H7 (cell line): ENCODE measurements at regions not wholly inside any gene's neighbourhood (a gene's known extent, or its start where the extent isn't known, plus 50 kb on each side); places are given as distances from the start of the nearest gene placed in this dataset.
"Not testable (repeated sequence)": the region's sequence is repeated elsewhere in the genome, so short reads cannot be mapped to it uniquely, and the experiment has no call there.

Experiments
- DNase-seq: peaks from one replicate; pipeline ENCODE4 v3.0.0; 2012
- H3K27me3 ChIP-seq: 2 replicates; pipeline ENCODE4 v1.6.0; 2011; ENCODE audit warnings: mild to moderate bottlenecking, low read length; ENCODE audit not compliant: control insufficient read depth, insufficient read depth
- H3K36me3 ChIP-seq: replicated peaks from 2 replicates; pipeline ENCODE4 v1.5.1; 2011; ENCODE audit warnings: low read length; ENCODE audit not compliant: control insufficient read depth, insufficient read depth
- H3K4me3 ChIP-seq: 2 replicates; pipeline ENCODE4 v1.5.1; 2011; ENCODE audit warnings: low read depth, mild to moderate bottlenecking, control low read depth, low read length, moderate library complexity; ENCODE audit not compliant: insufficient read depth

GRCh38 chr1:102821707-102822106, 286.6 kb downstream of the COL11A1 start:
- no peak for DNase-seq
- H3K36me3 ChIP-seq = no peaks in the 10 kb centered on the region
- no peaks in the 10 kb centered on the region for H3K27me3 ChIP-seq
- H3K4me3 ChIP-seq = no peak overlapping the region

GRCh38 chr1:102800406-102800805, 307.9 kb downstream of the COL11A1 start:
- H3K36me3 ChIP-seq = no peaks in the 10 kb centered on the region
- no peak for DNase-seq
- no peaks in the 10 kb centered on the region for H3K27me3 ChIP-seq
- no peak overlapping the region for H3K4me3 ChIP-seq

GRCh38 chr1:102799496-102799895, 308.8 kb downstream of the COL11A1 start:
- Histone ChIP-seq H3K4me3 (no peak overlapping the region), H3K27me3 (no peaks in the 10 kb centered on the region), H3K36me3 (no peaks in the 10 kb centered on the region)
- no peak for DNase-seq

GRCh38 chr1:102798718-102799117, 309.6 kb downstream of the COL11A1 start:
- Histone ChIP-seq H3K27me3 (no peaks in the 10 kb centered on the region), H3K36me3 (no peaks in the 10 kb centered on the region)
- no peak for DNase-seq

DNA sequence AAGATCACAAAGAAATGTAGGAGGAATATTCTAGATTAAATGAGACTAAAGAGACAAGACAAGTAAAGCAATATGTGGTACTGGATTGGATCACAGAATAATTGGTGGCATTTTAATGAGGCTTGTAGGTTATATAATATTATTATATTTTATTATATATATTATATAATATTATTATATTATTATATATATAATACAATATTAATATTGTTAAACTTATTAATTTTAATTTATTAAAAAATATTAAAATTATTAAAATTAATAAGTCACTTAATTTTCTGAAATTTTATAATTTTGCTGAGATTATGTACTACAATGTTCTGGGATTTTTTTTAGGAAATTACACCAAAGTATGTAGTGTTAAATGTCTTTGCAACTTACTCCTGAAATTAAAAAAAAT, 311.9 kb downstream of the COL11A1 start:
- DNase-seq = no peak
- Histone ChIP-seq H3K27me3 (no peaks in the 10 kb centered on the region), H3K36me3 (no peaks in the 10 kb centered on the region), H3K4me3 (no peak overlapping the region)

More at GRCh38 chr1:102798718-102799117, 309.6 kb downstream of the COL11A1 start:
- H3K4me3 ChIP-seq = no peak overlapping the region

- Histone ChIP-seq H3K36me3 (no peaks in the 10 kb centered on the region), H3K4me3 (no peak overlapping the region), H3K27me3 (no peaks in the 10 kb centered on the region)
- no peak for DNase-seq
Measured at GRCh38 chr1:102790997-102791396, 317.3 kb downstream of the COL11A1 start.

DNA sequence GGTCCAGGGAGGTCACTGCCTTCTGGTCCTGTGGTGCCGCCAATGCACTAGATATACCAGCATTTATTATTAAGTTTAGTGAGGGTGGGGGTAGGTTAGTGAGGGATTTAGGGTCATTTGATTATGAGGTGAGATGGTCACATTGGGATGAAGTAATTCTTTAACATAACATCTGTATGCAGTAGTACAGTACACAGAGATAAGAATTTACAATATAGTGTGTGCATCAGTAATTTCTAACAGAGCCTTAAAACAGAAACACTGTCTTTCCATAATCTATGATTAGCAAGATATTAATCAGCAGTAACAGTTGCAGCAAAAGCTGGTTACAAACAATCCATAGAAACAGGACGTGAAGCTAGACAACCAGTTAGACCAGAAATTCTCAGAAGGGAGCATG, 318.4 kb downstream of the COL11A1 start:
- not testable (repeated sequence) for H3K36me3 ChIP-seq, H3K4me3 ChIP-seq, H3K27me3 ChIP-seq, DNase-seq

- H3K4me3 ChIP-seq = no peak overlapping the region
- H3K27me3 ChIP-seq = no peaks in the 10 kb centered on the region
- no peaks in the 10 kb centered on the region for H3K36me3 ChIP-seq
- no peak for DNase-seq
Measured at GRCh38 chr1:102783487-102783886, 324.8 kb downstream of the COL11A1 start.

DNA sequence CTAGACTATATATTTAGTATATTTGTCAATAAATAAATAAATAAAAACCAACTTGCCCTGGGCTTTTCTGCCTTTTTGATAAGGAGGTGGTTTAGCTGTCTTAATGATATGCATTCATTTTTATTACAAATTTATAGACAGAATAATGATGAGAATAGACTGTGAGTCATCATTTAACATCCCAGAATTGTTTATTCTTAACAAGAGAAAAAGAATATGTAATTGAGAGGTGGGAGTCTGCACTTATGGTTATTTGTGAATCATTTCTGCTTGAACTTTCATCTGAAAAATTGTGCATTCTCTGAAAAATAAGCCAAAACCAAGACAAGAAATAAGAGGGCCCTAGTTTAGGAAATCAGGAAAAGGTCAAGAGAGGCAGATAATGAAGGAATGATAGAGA, 326.2 kb downstream of the COL11A1 start:
- Histone ChIP-seq H3K27me3 (no peaks in the 10 kb centered on the region), H3K4me3 (no peak overlapping the region)
- no peak for DNase-seq

DNA sequence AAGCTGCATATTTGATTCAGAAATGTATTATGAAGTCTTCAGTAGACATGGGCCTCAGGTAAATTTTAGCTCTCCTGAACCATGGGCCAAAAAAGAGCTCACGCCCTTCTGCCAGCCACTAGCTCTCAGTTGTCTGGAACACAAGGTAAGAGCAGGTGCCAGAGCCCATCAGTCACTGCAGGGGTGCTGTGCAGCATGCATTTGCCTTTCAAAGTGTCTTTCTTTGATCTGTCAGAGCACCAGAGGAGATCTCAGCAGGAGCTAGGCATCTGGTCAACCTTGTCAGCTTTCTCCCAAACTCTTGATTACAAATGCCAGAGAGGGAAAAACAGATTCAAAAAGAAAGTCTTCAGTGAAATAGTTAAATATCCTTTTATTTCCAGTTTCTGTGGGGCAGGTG, 332.3 kb downstream of the COL11A1 start:
- H3K36me3 ChIP-seq = no peaks in the 10 kb centered on the region
- H3K27me3 ChIP-seq = no peaks in the 10 kb centered on the region
- no peak overlapping the region for H3K4me3 ChIP-seq
- peak; percentile 4 for DNase-seq

More for the DNA sequence above, 326.2 kb downstream of the COL11A1 start:
- no peaks in the 10 kb centered on the region for H3K36me3 ChIP-seq

GRCh38 chr1:102772831-102773230, 335.5 kb downstream of the COL11A1 start:
- H3K27me3 ChIP-seq = no peaks in the 10 kb centered on the region
- H3K4me3 ChIP-seq = no peak overlapping the region
- DNase-seq = no peak
- no peaks in the 10 kb centered on the region for H3K36me3 ChIP-seq

DNA sequence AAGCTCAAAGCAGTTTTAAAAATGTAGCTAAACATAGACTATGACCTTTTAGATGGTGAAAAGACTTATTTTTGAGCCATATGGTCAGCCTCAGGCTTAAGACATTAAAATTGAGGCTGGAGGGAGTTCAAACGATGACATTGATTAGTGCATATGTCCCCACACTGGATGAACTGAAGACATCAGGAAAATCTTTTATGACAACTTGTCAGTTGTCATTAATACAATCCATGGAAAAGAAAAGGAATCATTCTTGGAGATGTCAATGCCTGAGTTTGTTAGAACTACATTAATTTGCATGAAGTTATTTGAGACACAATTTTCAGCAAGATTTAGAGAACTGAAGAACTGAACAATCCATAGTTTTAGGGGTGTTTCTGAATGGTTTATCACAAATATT, 349.9 kb downstream of the COL11A1 start:
- Histone ChIP-seq H3K36me3 (no peaks in the 10 kb centered on the region), H3K4me3 (no peak overlapping the region), H3K27me3 (no peaks in the 10 kb centered on the region)
- no peak for DNase-seq

- no peak for DNase-seq
- H3K4me3 ChIP-seq = no peak overlapping the region
- no peaks in the 10 kb centered on the region for H3K36me3 ChIP-seq
- H3K27me3 ChIP-seq = no peaks in the 10 kb centered on the region
Measured at GRCh38 chr1:102757363-102757762, 351.0 kb downstream of the COL11A1 start.

- no peak overlapping the region for H3K4me3 ChIP-seq
- H3K27me3 ChIP-seq = no peaks in the 10 kb centered on the region
- no peak for DNase-seq
- no peaks in the 10 kb centered on the region for H3K36me3 ChIP-seq
Measured at GRCh38 chr1:102751111-102751510, 357.2 kb downstream of the COL11A1 start.

GRCh38 chr1:102742426-102742825, 365.9 kb downstream of the COL11A1 start:
- no peaks in the 10 kb centered on the region for H3K36me3 ChIP-seq
- H3K4me3 ChIP-seq = no peak overlapping the region
- no peaks in the 10 kb centered on the region for H3K27me3 ChIP-seq
- no peak for DNase-seq

DNA sequence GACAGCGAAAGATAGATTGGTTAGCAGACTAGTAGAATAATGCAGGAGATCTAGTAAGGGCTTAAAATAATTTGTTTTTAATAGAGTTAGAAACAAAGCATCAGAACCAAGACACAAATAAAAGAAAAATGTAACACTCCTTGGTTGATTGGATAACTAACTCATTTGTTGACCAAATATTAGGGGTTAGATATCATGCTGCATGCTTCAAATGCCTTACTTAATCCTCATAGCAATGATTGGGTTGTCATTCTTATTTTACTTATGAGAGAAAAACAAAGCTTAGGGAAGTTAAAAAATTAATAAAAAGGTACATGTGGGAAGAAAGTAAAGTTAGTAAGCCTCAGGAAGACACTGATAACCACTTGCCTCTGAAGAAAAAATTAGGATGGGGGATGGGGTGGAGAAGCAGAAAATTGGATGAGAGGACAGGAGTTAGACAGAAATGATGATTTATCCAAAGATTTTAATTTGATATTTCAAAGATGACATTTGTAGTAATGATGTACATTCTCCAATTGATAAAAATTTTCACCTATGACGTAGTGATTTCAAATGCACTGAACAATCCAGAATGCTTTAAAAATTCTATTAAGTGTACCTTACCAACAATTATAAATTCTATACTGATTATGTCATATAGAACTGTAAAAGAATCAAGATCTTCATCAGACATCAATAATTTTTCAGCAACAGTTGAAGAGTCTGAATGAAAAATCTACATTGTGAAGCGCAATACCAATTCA, 374.7 kb downstream of the COL11A1 start:
- Histone ChIP-seq H3K36me3 (no peaks in the 10 kb centered on the region), H3K4me3 (no peak overlapping the region), H3K27me3 (no peaks in the 10 kb centered on the region; the same call in 1 of the 2 replicates)
- DNase-seq = no peak
